ENCODE measurements at regions not wholly inside any gene's neighbourhood (a gene's known extent, or its start where the extent isn't known, plus 50 kb on each side); places are given as distances from the start of the nearest gene placed in this dataset.

GRCh38 chrX:116226665-116227484 is 56.3 kb downstream of the AGTR2 start:
- H4K20me1 ChIP-seq: no peaks in the 10 kb centered on the region
- H3K9ac ChIP-seq: no peak overlapping the region
- TF ChIP-seq Cebpa-rat (IDR thresholded peaks at IDR 0.05): no peak
- no peak overlapping the region for H3K4me3 ChIP-seq
- no peaks in the 10 kb centered on the region for H3K9me3 ChIP-seq (replicated peaks in 1 of 11)
- no peak overlapping the region for H3K27ac ChIP-seq
- no peak overlapping the region for H3K4me2 ChIP-seq
- peaks cover 0 to 13% (median 0%) of the 10 kb centered on the region in 11 experiments; a peak in 10 of 22 replicates for H3K27me3 ChIP-seq
- H3K36me3 ChIP-seq: no peaks in the 10 kb centered on the region
- H3K4me1 ChIP-seq: no peaks in the 10 kb centered on the region

DNA sequence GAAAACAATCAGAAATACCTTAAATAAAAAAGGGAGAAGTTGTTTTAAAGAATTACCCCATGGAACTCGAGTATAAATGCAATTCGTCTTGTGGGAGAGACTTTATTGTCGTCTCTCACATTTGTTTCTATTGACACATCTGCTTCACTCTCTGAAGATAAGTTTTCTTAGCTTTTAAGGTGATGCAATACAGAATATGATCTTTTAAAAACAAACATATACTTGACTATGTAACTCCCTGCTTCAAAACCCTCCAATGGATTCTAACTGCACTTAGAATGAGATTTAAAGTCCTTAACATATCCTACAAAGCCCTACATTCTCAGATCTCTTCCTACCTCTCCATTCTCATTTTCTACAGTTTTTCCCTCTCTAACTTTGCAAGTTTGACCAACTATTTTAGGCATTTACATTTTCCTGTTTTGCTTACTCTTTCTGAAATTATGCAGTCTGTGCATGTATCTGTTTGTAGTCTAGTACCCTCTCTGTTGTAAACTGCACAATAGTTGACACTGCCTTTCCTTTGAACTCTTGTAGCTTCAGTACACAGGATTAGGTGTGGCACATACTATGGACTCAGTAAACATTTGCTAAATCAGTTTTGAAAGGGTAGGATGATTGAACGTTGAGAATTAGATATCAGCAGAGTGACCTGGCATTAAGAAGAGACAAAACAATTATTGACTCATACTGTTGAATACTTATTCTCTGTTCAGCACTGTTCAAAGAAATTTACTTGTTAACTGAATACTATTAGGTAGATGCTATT is 59.8 kb downstream of the AGTR2 start:
- H3K4me3 ChIP-seq: no peak overlapping the region
- no peak overlapping the region for H3K4me2 ChIP-seq
- H3K27me3 ChIP-seq: peaks cover 0 to 18% (median 0%) of the 10 kb centered on the region in 11 experiments; a peak in 6 of 22 replicates
- no peaks in the 10 kb centered on the region for H4K20me1 ChIP-seq
- H3K4me1 ChIP-seq: no peaks in the 10 kb centered on the region
- no peak overlapping the region for H3K27ac ChIP-seq
- peaks cover 0 to 8% (median 4%) of the 10 kb centered on the region in 11 experiments; a peak in 9 of 22 replicates for H3K9me3 ChIP-seq (replicated peaks in 1 of 11)
- TF ChIP-seq Cebpa-rat (IDR thresholded peaks at IDR 0.05): no peak
- H3K36me3 ChIP-seq: no peaks in the 10 kb centered on the region
- H3K9ac ChIP-seq: no peak overlapping the region

DNA sequence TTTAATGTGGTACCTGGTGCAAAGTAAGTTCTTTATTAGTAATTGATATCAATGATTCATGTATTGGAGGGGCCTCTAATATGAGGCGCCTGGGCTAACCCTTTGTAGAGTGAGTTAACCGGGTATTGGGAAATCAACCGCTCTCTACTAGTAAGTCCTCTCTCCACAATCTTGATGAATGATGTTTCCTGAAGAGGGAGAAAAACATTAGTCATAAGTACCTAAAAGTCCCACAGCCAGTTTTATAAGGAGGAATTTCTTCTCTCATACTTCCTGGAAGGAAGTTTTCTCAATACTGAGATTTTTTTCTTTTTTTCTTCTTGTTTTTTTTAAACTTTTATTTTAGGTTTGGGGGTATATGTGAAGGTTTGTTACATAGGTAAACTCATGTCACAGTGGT is 62.3 kb downstream of the AGTR2 start:
- no peak overlapping the region for H3K9ac ChIP-seq
- peaks cover 0 to 8% (median 4%) of the 10 kb centered on the region in 11 experiments; a peak in 9 of 22 replicates for H3K9me3 ChIP-seq (replicated peaks in 1 of 11)
- H3K27me3 ChIP-seq: peaks cover 0 to 11% (median 0%) of the 10 kb centered on the region in 11 experiments; a peak in 3 of 22 replicates
- no peaks in the 10 kb centered on the region for H4K20me1 ChIP-seq
- H3K27ac ChIP-seq: no peak overlapping the region
- H3K4me1 ChIP-seq: peaks cover 0 to 2% (median 0%) of the 10 kb centered on the region in 10 experiments; a peak in 5 of 20 replicates
- no peak for TF ChIP-seq Cebpa-rat (IDR thresholded peaks at IDR 0.05)
- H3K4me3 ChIP-seq: no peak overlapping the region
- no peak overlapping the region for H3K4me2 ChIP-seq
- no peaks in the 10 kb centered on the region for H3K36me3 ChIP-seq

GRCh38 chrX:116236666-116237065 is 66.1 kb downstream of the AGTR2 start:
- H3K36me3 ChIP-seq: no peaks in the 10 kb centered on the region
- no peak overlapping the region for H3K9ac ChIP-seq
- H3K4me3 ChIP-seq: no peak overlapping the region
- no peak overlapping the region for H3K27ac ChIP-seq
- H3K9me3 ChIP-seq (replicated peaks in 1 of 11): peaks cover 0 to 8% (median 4%) of the 10 kb centered on the region in 11 experiments; a peak in 9 of 22 replicates
- no peaks in the 10 kb centered on the region for H4K20me1 ChIP-seq
- H3K4me1 ChIP-seq: peaks cover 0 to 7% (median 0%) of the 10 kb centered on the region in 10 experiments; a peak in 5 of 20 replicates
- H3K4me2 ChIP-seq: no peak overlapping the region
- TF ChIP-seq Cebpa-rat (IDR thresholded peaks at IDR 0.05): no peak
- peaks cover 0 to 17% (median 0%) of the 10 kb centered on the region in 11 experiments; a peak in 4 of 22 replicates for H3K27me3 ChIP-seq

GRCh38 chrX:116238093-116238492 is 67.5 kb downstream of the AGTR2 start:
- no peak for TF ChIP-seq Cebpa-rat (IDR thresholded peaks at IDR 0.05)
- peaks cover 0 to 7% (median 0%) of the 10 kb centered on the region in 10 experiments; a peak in 5 of 20 replicates for H3K4me1 ChIP-seq
- no peaks in the 10 kb centered on the region for H4K20me1 ChIP-seq
- no peak overlapping the region for H3K27ac ChIP-seq
- H3K4me3 ChIP-seq: no peak overlapping the region
- H3K9ac ChIP-seq: no peak overlapping the region
- H3K27me3 ChIP-seq: peaks cover 0 to 11% (median 0%) of the 10 kb centered on the region in 11 experiments; a peak in 4 of 22 replicates
- 0 out of 22 replicates have a peak overlapping the region, but pooled peaks of 1 of the 11 experiments have one; percentile 17 for H3K4me2 ChIP-seq
- H3K36me3 ChIP-seq: no peaks in the 10 kb centered on the region
- H3K9me3 ChIP-seq (replicated peaks in 1 of 11): peaks cover 2 to 12% (median 8%) of the 10 kb centered on the region in 11 experiments; a peak in 21 of 22 replicates

GRCh38 chrX:116238567-116239255 is 68.2 kb downstream of the AGTR2 start:
- H3K27ac ChIP-seq: no peak overlapping the region
- H3K9me3 ChIP-seq (replicated peaks in 1 of 11): peaks cover 7 to 18% (median 11%) of the 10 kb centered on the region in 11 experiments; a peak in 21 of 22 replicates
- H3K36me3 ChIP-seq: no peaks in the 10 kb centered on the region
- H3K4me1 ChIP-seq: peaks cover 0 to 7% (median 0%) of the 10 kb centered on the region in 10 experiments; a peak in 5 of 20 replicates
- H3K4me3 ChIP-seq: no peak overlapping the region
- peaks cover 0 to 11% (median 0%) of the 10 kb centered on the region in 11 experiments; a peak in 4 of 22 replicates for H3K27me3 ChIP-seq
- H4K20me1 ChIP-seq: no peaks in the 10 kb centered on the region
- TF ChIP-seq Cebpa-rat (IDR thresholded peaks at IDR 0.05): no peak
- no peak overlapping the region for H3K4me2 ChIP-seq
- no peak overlapping the region for H3K9ac ChIP-seq

DNA sequence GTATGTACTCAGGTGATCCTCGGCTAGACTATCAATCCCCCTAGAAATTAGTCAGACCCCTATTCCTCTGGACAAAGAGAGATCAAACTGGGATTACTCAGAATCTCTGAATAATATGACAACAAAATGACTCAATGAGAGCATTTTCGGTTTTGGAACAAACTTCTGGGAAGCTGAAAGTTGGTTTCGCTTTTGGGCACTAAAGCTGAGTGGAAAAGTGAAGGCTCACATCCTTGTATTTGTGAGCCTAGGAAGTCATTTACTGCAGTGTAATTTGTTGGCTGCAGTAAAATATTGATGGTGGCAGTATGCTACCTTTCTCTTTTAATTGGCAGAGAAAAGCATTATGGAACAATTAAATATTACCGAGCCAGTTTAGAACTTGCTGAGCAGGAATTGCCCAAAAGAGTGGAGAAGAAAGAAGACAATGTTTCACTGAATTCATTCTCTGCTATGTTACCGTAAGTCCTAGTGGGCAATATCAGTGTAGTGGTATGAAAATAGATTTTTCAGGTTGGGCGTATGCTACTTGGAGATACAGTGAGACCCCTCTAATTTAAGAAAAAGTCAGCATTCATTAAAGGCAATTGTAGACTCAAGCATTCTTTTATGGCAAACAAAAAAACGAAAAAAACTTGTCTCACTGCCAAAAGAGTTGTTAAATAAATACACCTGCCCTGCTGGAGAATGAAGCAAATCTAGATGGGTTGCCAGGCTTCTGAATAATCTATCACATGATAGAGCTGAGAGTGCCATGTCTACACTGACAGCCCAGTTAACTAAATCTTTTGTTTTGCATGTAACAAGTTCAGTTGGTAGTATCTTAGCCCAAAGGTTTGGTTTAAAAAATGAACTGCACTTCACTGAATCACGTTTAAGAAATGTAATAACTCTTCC is 69.6 kb downstream of the AGTR2 start:
- no peak overlapping the region for H3K4me2 ChIP-seq
- H3K4me3 ChIP-seq: no peak overlapping the region
- peaks cover 0 to 7% (median 0%) of the 10 kb centered on the region in 10 experiments; a peak in 5 of 20 replicates for H3K4me1 ChIP-seq
- H3K27ac ChIP-seq: no peak overlapping the region
- no peaks in the 10 kb centered on the region for H4K20me1 ChIP-seq
- no peak for TF ChIP-seq Cebpa-rat (IDR thresholded peaks at IDR 0.05)
- H3K36me3 ChIP-seq: no peaks in the 10 kb centered on the region
- peaks cover 5 to 17% (median 9%) of the 10 kb centered on the region in 11 experiments; a peak in 20 of 22 replicates for H3K9me3 ChIP-seq (replicated peaks in 1 of 11)
- H3K27me3 ChIP-seq: peaks cover 0 to 11% (median 0%) of the 10 kb centered on the region in 11 experiments; a peak in 4 of 22 replicates
- H3K9ac ChIP-seq: no peak overlapping the region

GRCh38 chrX:116241001-116241400 is 70.5 kb downstream of the AGTR2 start:
- no peak overlapping the region for H3K9ac ChIP-seq
- H3K9me3 ChIP-seq (replicated peaks in 1 of 11): peaks cover 5 to 17% (median 9%) of the 10 kb centered on the region in 11 experiments; a peak in 20 of 22 replicates
- no peak for TF ChIP-seq Cebpa-rat (IDR thresholded peaks at IDR 0.05)
- H3K27ac ChIP-seq: no peak overlapping the region
- peaks cover 0 to 11% (median 0%) of the 10 kb centered on the region in 11 experiments; a peak in 3 of 22 replicates for H3K27me3 ChIP-seq
- no peaks in the 10 kb centered on the region for H4K20me1 ChIP-seq
- H3K4me3 ChIP-seq: no peak overlapping the region
- H3K4me2 ChIP-seq: no peak overlapping the region
- H3K36me3 ChIP-seq: no peaks in the 10 kb centered on the region
- peaks cover 0 to 7% (median 0%) of the 10 kb centered on the region in 10 experiments; a peak in 5 of 20 replicates for H3K4me1 ChIP-seq

Data from BLaER1 treated with 17β-estradiol and CSF1 and Interleukin-3, amounts not matched to agents 10 nM and 100 nM (cell line).